HCT116 (cell line): ENCODE measurements at regions not wholly inside any gene's neighbourhood (a gene's known extent, or its start where the extent isn't known, plus 50 kb on each side); places are given as distances from the start of the nearest gene placed in this dataset.

Source experiments
- ATAC-seq: fragments of 200-7000 bp; cut with Tn5 transposase; 2 replicates; pipeline ENCODE4 v1.9.1; 2020; ENCODE audit warnings: mild to moderate bottlenecking, moderate library complexity
- BruUV-seq: library from RNA; stranded (reverse); fragments of 400-500 nt; replicated peaks from 2 replicates; lab custom pipeline; 2021; lab: Mats Ljungman, UMichigan
- CTCF ChIA-PET: fragments of 300-600 bp; sonication (Branson Sonifier 250); formaldehyde crosslinking; loops from one replicate; lab custom pipeline; 2021; ENCODE audit warnings: antibody characterized with exemption; lab: Charles Lee
- POLR2A ChIA-PET: fragments of 300-600, 350-600 bp; sonication (Branson Sonifier 250); formaldehyde crosslinking; loops from one replicate; lab custom pipeline; 2021; ENCODE audit warnings: antibody characterized with exemption; lab: Charles Lee
- RAD21 ChIA-PET, 2 experiments: fragments of 300-600 bp; sonication (Branson Sonifier 250); formaldehyde crosslinking; loops; one replicate each; lab custom pipeline; 2023; ENCODE audit warnings: low total read pairs in 2 of 2; ENCODE audit not compliant: uncharacterized antibody in 2 of 2, unreplicated experiment in 2 of 2, low non-redundant PET in 1 of 2; lab: Charles Lee
- DNase-seq: peaks from one replicate; pipeline ENCODE4 v3.0.0-alpha.2; 2010; ENCODE audit warnings: low read depth, low spot score
- H2AFZ ChIP-seq: fragments of 200-600 bp; shearing (Covaris generic), sonication (generic); 2 replicates; pipeline ENCODE4 v1.6.1; 2017; ENCODE audit warnings: low read depth, mixed run types, mixed read lengths, antibody characterized with exemption, low read length; ENCODE audit not compliant: poor library complexity, severe bottlenecking
- H3K27ac ChIP-seq: 2 replicates; pipeline ENCODE4 v1.5.1; 2012; ENCODE audit warnings: low read depth, low read length
- H3K27me3 ChIP-seq: fragments of 200-600 bp; sonication (generic); 2 replicates; pipeline ENCODE4 v1.6.1; 2016; ENCODE audit warnings: mixed run types, low read length, mixed read lengths; ENCODE audit not compliant: insufficient read depth
- H3K36me3 ChIP-seq, 2 experiments: fragments of 200-500 bp in 1 of 2; fragments of 200-600 bp in 1 of 2; sonication (Bioruptor generic) in 1 of 2; sonication (generic) in 1 of 2; 2 replicates each; pipeline versions ENCODE4 v1.5.1 to v1.6.1; 2014 to 2016; ENCODE audit warnings: low read length in 2 of 2, inconsistent platforms in 1 of 2, mixed read lengths in 1 of 2, mixed run types in 1 of 2; ENCODE audit not compliant: insufficient read depth in 2 of 2, control insufficient read depth in 1 of 2
- H3K4me1 ChIP-seq, 2 experiments: fragments of 200-600 bp in 1 of 2; sonication (generic) in 1 of 2; 2 replicates each; pipeline versions ENCODE4 v1.5.1 to v1.6.1; 2012 to 2017; ENCODE audit warnings: low read length in 2 of 2, inconsistent platforms in 1 of 2, mild to moderate bottlenecking in 1 of 2, mixed read lengths in 1 of 2, mixed run types in 1 of 2, moderate library complexity in 1 of 2; ENCODE audit not compliant: insufficient read depth in 2 of 2, control insufficient read depth in 1 of 2
- H3K4me2 ChIP-seq: fragments of 200-600 bp; sonication (generic); 2 replicates; pipeline ENCODE4 v1.6.1; 2017; ENCODE audit warnings: mixed run types, low read length, mixed read lengths
- H3K4me3 ChIP-seq, 2 experiments: fragments of 200-600 bp in 1 of 2; sonication (generic) in 1 of 2; replicated peaks in 1 of 2; 2 replicates each; pipeline ENCODE4 v1.5.1; 2011 to 2016; ENCODE audit warnings: low read length in 2 of 2, control low read depth in 1 of 2, low read depth in 1 of 2, mild to moderate bottlenecking in 1 of 2, mixed read lengths in 1 of 2, mixed run types in 1 of 2
- H3K79me2 ChIP-seq: fragments of 200-600 bp; sonication (generic); 2 replicates; pipeline ENCODE4 v1.6.1; 2017; ENCODE audit warnings: mild to moderate bottlenecking, mixed run types, low read length, moderate library complexity, mixed read lengths; ENCODE audit not compliant: insufficient read depth
- H3K9ac ChIP-seq: fragments of 200-600 bp; sonication (generic); 2 replicates; pipeline ENCODE4 v1.6.1; 2016; ENCODE audit warnings: low read length, mixed read lengths
- H3K9me2 ChIP-seq: fragments of 200-600 bp; sonication (generic), shearing (Covaris generic); 2 replicates; pipeline ENCODE4 v1.6.1; 2017; ENCODE audit warnings: mixed run types, mild to moderate bottlenecking, moderate library complexity; ENCODE audit not compliant: insufficient read depth
- H3K9me3 ChIP-seq, 2 experiments: fragments of 200-500 bp in 1 of 2; fragments of 200-600 bp in 1 of 2; sonication (Bioruptor generic) in 1 of 2; sonication (generic) in 1 of 2; 2 replicates each; pipeline ENCODE4 v1.6.1; 2014 to 2017; ENCODE audit warnings: low read length in 2 of 2, mixed read lengths in 2 of 2, inconsistent platforms in 1 of 2, low read depth in 1 of 2, mild to moderate bottlenecking in 1 of 2, mixed run types in 1 of 2, moderate library complexity in 1 of 2; ENCODE audit not compliant: control insufficient read depth in 1 of 2, insufficient read depth in 1 of 2
- H4K20me1 ChIP-seq: fragments of 200-600 bp; sonication (generic), shearing (Covaris generic); 2 replicates; pipeline ENCODE4 v1.6.1; 2017; ENCODE audit warnings: mixed run types, mild to moderate bottlenecking, moderate library complexity; ENCODE audit not compliant: insufficient read depth
- CBX3 ChIP-seq: IDR thresholded peaks from 2 replicates; pipeline ENCODE4 v1.6.1; 2012; ENCODE audit warnings: low read depth
- EZH2 ChIP-seq: fragments of 200-600 bp; sonication (generic); IDR thresholded peaks from 2 replicates; pipeline ENCODE4 v1.6.1; 2017; ENCODE audit warnings: antibody characterized with exemption, mixed run types
- EZH2phosphoT487 ChIP-seq: fragments of 200-600 bp; IDR thresholded peaks from 2 replicates; pipeline ENCODE4 v1.6.1; 2018; ENCODE audit warnings: antibody characterized with exemption, borderline replicate concordance
- FOSL1 ChIP-seq: IDR thresholded peaks from 2 replicates; pipeline ENCODE4 v1.6.1; 2012; ENCODE audit warnings: low read depth
- JUND ChIP-seq: IDR thresholded peaks from 2 replicates; pipeline ENCODE4 v1.6.1; 2012
- MAX ChIP-seq: IDR thresholded peaks from 2 replicates; pipeline ENCODE4 v1.6.1; 2012
- POLR2AphosphoS5 ChIP-seq: IDR thresholded peaks from 2 replicates; pipeline ENCODE4 v1.6.1; 2011; ENCODE audit warnings: mild to moderate bottlenecking, low read depth, low read length, moderate library complexity
- RAD21 ChIP-seq: IDR thresholded peaks from 2 replicates; pipeline ENCODE4 v1.6.1; 2012; ENCODE audit warnings: low read depth, mild to moderate bottlenecking
- REST ChIP-seq: IDR thresholded peaks from 2 replicates; pipeline ENCODE4 v1.6.1; 2012; ENCODE audit warnings: low read depth
- SP1 ChIP-seq: IDR thresholded peaks from 2 replicates; pipeline ENCODE4 v1.6.1; 2012; ENCODE audit warnings: low read depth
- TCF7L2 ChIP-seq: IDR thresholded peaks from 2 replicates; pipeline ENCODE4 v1.7.0; 2011; ENCODE audit warnings: borderline replicate concordance, inconsistent platforms; ENCODE audit not compliant: insufficient read depth, insufficient read length; ENCODE audit errors: extremely low read depth
- YY1 ChIP-seq: IDR thresholded peaks from 2 replicates; pipeline ENCODE4 v1.6.1; 2011; ENCODE audit warnings: low read length, low read depth, moderate library complexity, mild to moderate bottlenecking; ENCODE audit not compliant: insufficient replicate concordance; ENCODE audit errors: extremely low read depth
- ZFX ChIP-seq: fragments of 450-650 bp; IDR thresholded peaks from 2 replicates; pipeline ENCODE4 v1.6.1; 2017
- ZNF274 ChIP-seq: fragments of 200-500 bp; sonication (Bioruptor generic); IDR thresholded peaks from 2 replicates; pipeline ENCODE4 v1.6.1; 2014; ENCODE audit warnings: mild to moderate bottlenecking, low read depth, low read length, inconsistent platforms
- intact Hi-C: fragments of 100-400 bp; cut with micrococcal nuclease; formaldehyde crosslinking; loops from 2 replicates; pipeline ENCODE4 v1.10.0; 2022
- TF ChIP-seq, protein P1 (sequence below): IDR thresholded peaks from 2 replicates; pipeline ENCODE4 v1.6.1; 2012

DNA sequence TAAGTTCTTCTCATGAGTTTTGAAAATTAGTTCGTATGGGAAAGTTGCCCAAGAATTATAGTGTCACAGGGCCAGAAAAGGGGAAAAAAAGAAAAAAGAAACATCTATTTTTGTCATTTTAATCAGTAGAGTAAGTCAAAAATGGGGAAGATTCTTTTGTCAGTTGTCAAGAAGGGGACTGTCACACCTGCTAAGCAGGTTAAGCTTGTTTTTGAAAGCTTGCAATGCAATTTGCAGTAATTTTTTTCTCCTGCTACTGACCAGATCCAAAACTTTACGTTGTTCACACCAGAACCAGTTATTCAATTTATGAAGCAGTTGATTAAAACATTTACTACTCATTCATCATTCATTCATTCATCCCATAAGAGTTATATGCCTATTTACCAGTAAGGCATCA lies 171.4 kb downstream of the SOX4 start:
- Histone ChIP-seq H3K27ac (no peak overlapping the region), H3K4me1 (no peaks in the 10 kb centered on the region), H3K9me2 (no peaks in the 10 kb centered on the region), H3K27me3 (no peaks in the 10 kb centered on the region), H4K20me1 (no peaks in the 10 kb centered on the region), H2AFZ (no peak overlapping the region), H3K4me2 (no peak overlapping the region), H3K9ac (no peak overlapping the region), H3K79me2 (no peaks in the 10 kb centered on the region), H3K36me3 (no peaks in the 10 kb centered on the region), H3K4me3 (no peak overlapping the region), H3K9me3 (no peaks in the 10 kb centered on the region)
- ChIA-PET CTCF (no interaction called here), POLR2A (no interaction called here), RAD21 (no interaction called here)
- intact Hi-C loops = no loop called here
- TF ChIP-seq CBX3 (no peak), MAX (no peak), YY1 (no peak), EZH2 (no peak)
- no peak for DNase-seq
- no peak for ATAC-seq
- BruUV-seq = no TSS peak

- Histone ChIP-seq H3K79me2 (no peaks in the 10 kb centered on the region), H3K36me3 (no peaks in the 10 kb centered on the region), H3K4me2 (no peak overlapping the region), H3K4me3 (no peak overlapping the region), H3K9me3 (no peaks in the 10 kb centered on the region), H2AFZ (no peak overlapping the region), H4K20me1 (no peaks in the 10 kb centered on the region), H3K27ac (no peak overlapping the region), H3K4me1 (no peaks in the 10 kb centered on the region), H3K9ac (no peak overlapping the region), H3K9me2 (no peaks in the 10 kb centered on the region), H3K27me3 (no peaks in the 10 kb centered on the region)
- POLR2A ChIA-PET = no interaction called here
- intact Hi-C loops = no loop called here
- no TSS peak for BruUV-seq
- CTCF ChIA-PET = no interaction called here
- no peak for ATAC-seq
- DNase-seq = no peak
- RAD21 ChIA-PET = no interaction called here
- TF ChIP-seq RAD21 = no peak
- TF ChIP-seq ZFX = no peak
- no peak for TF ChIP-seq EZH2phosphoT487
- no peak for TF ChIP-seq SP1
- no peak for TF ChIP-seq YY1
- no peak for TF ChIP-seq JUND
- TF ChIP-seq REST = no peak
- TF ChIP-seq POLR2AphosphoS5 = no peak
- no peak for TF ChIP-seq TCF7L2
- TF ChIP-seq EZH2 = no peak
- no peak for TF ChIP-seq FOSL1
- TF ChIP-seq, protein P1, sequence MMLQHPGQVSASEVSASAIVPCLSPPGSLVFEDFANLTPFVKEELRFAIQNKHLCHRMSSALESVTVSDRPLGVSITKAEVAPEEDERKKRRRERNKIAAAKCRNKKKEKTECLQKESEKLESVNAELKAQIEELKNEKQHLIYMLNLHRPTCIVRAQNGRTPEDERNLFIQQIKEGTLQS = no peak
- no peak for TF ChIP-seq ZNF274
Measured at GRCh38 chr6:21767891-21768648, 174.5 kb downstream of the SOX4 start.
